GM12801 (cell line): ENCODE measurements at regions not wholly inside any gene's neighbourhood (a gene's known extent, or its start where the extent isn't known, plus 50 kb on each side); places are given as distances from the start of the nearest gene placed in this dataset.

Source experiments
- CTCF ChIP-seq: IDR thresholded peaks from one replicate; pipeline ENCODE4 v1.5.1; 2011; ENCODE audit warnings: control low read depth; ENCODE audit not compliant: insufficient read length; ENCODE audit errors: extremely low read depth

- TF ChIP-seq CTCF, result no peak
Observed at GRCh38 chr1:157277913-157278312, 139.7 kb upstream of the ETV3 start.

- TF ChIP-seq CTCF, result no peak
Observed at GRCh38 chr1:157277281-157277680, 139.1 kb upstream of the ETV3 start.

GRCh38 chr1:157274698-157275534, 136.7 kb upstream of the ETV3 start:
- TF ChIP-seq CTCF, result no peak

- no peak for TF ChIP-seq CTCF
Observed at GRCh38 chr1:157272729-157273524, 134.7 kb upstream of the ETV3 start.

- TF ChIP-seq CTCF, result no peak
Observed at GRCh38 chr1:157272264-157272663, 134.1 kb upstream of the ETV3 start.

GRCh38 chr1:157270705-157271274, 132.6 kb upstream of the ETV3 start:
- no peak for TF ChIP-seq CTCF

- no peak for TF ChIP-seq CTCF
Observed at GRCh38 chr1:157269656-157270375, 131.6 kb upstream of the ETV3 start.
